PC-3 (cell line): ENCODE measurements at regions not wholly inside any gene's neighbourhood (a gene's known extent, or its start where the extent isn't known, plus 50 kb on each side); places are given as distances from the start of the nearest gene placed in this dataset.
"Not testable (repeated sequence)": the region's sequence is repeated elsewhere in the genome, so short reads cannot be mapped to it uniquely, and the experiment has no call there.

Experiments used
- ATAC-seq: fragments of 200-7000 bp; cut with Tn5 transposase; 2 replicates; pipeline ENCODE4 v1.9.1; 2020; ENCODE audit warnings: mild to moderate bottlenecking, moderate library complexity
- BruUV-seq: library from RNA; stranded (reverse); fragments of 400-500 nt; replicated peaks from 2 replicates; lab custom pipeline; 2021; lab: Mats Ljungman, UMichigan
- CTCF ChIA-PET: fragments of 300-600 bp; sonication (Branson Sonifier 250); formaldehyde crosslinking; loops from one replicate; lab custom pipeline; 2022; ENCODE audit warnings: antibody characterized with exemption; lab: Charles Lee
- POLR2A ChIA-PET: fragments of 300-600 bp; sonication (Branson Sonifier 250); formaldehyde crosslinking; loops from one replicate; lab custom pipeline; 2022; ENCODE audit warnings: antibody characterized with exemption; ENCODE audit not compliant: unreplicated experiment; lab: Charles Lee
- DNase-seq: peaks from one replicate; pipeline ENCODE4 v3.0.0-alpha.2; 2015
- H2AFZ ChIP-seq: fragments of 300-600 bp; sonication (generic); 2 replicates; pipeline ENCODE4 v1.6.0; 2016; ENCODE audit warnings: antibody characterized with exemption, low read length
- H3F3A ChIP-seq: fragments of 300-600 bp; sonication (generic); one replicate; pipeline ENCODE4 v1.6.0; 2017; ENCODE audit warnings: antibody characterized with exemption, low read length, control low read depth, mild to moderate bottlenecking; ENCODE audit not compliant: unreplicated experiment
- H3K27ac ChIP-seq: fragments of 300-600 bp; sonication (generic); 2 replicates; pipeline ENCODE4 v1.5.1; 2016; ENCODE audit warnings: mild to moderate bottlenecking, low read length
- H3K27me3 ChIP-seq: fragments of 300-600 bp; sonication (generic); 2 replicates; pipeline ENCODE4 v1.6.1; 2016; ENCODE audit warnings: low read length, mixed read lengths
- H3K36me3 ChIP-seq: fragments of 300-600 bp; sonication (generic); 2 replicates; pipeline ENCODE4 v1.6.1; 2016; ENCODE audit warnings: low read depth, mixed run types, low read length, mixed read lengths
- H3K4me1 ChIP-seq: fragments of 300-600 bp; sonication (generic); 2 replicates; pipeline ENCODE4 v1.5.1; 2016; ENCODE audit warnings: low read length; ENCODE audit not compliant: insufficient read depth
- H3K4me2 ChIP-seq: fragments of 300-600 bp; sonication (generic); 2 replicates; pipeline ENCODE4 v1.6.0; 2016; ENCODE audit warnings: low read length
- H3K4me3 ChIP-seq: fragments of 300-600 bp; sonication (generic); 2 replicates; pipeline ENCODE4 v1.5.1; 2016; ENCODE audit warnings: mild to moderate bottlenecking, low read length, mixed read lengths
- H3K79me2 ChIP-seq: fragments of 300-600 bp; sonication (generic); 2 replicates; pipeline ENCODE4 v1.6.1; 2017; ENCODE audit warnings: low read length, mixed read lengths
- H3K9ac ChIP-seq: fragments of 300-600 bp; sonication (generic); 2 replicates; pipeline ENCODE4 v1.6.0; 2016; ENCODE audit warnings: mild to moderate bottlenecking, low read length
- H3K9me2 ChIP-seq: fragments of 300-600 bp; sonication (generic); replicated peaks from 2 replicates; pipeline ENCODE4 v1.6.1; 2016; ENCODE audit warnings: mixed run types, low read length, mixed read lengths
- H3K9me3 ChIP-seq: fragments of 300-600 bp; sonication (generic); 2 replicates; pipeline ENCODE4 v1.6.1; 2016; ENCODE audit warnings: low read length, mixed read lengths
- H4K20me1 ChIP-seq: fragments of 300-600 bp; sonication (generic); 2 replicates; pipeline ENCODE4 v1.6.1; 2016; ENCODE audit warnings: low read length, mixed read lengths
- EZH2 ChIP-seq: fragments of 300-600 bp; sonication (generic); IDR thresholded peaks from one replicate; pipeline ENCODE4 v1.6.1; 2017; ENCODE audit warnings: antibody characterized with exemption, mild to moderate bottlenecking, low read length; ENCODE audit not compliant: unreplicated experiment
- EZH2phosphoT487 ChIP-seq: fragments of 300-600 bp; sonication (generic); IDR thresholded peaks from 2 replicates; pipeline ENCODE4 v1.6.1; 2018; ENCODE audit warnings: mild to moderate bottlenecking, antibody characterized with exemption, low read length, borderline replicate concordance
- intact Hi-C: fragments of 100-400 bp; cut with micrococcal nuclease; formaldehyde crosslinking; loops from 2 replicates; pipeline ENCODE4 v1.9.0; 2023
- TF ChIP-seq, protein P1 (sequence below): fragments of 300-600 bp; sonication (generic); conservative IDR thresholded peaks from 2 replicates; pipeline ENCODE4 v1.5.1; 2017; ENCODE audit warnings: antibody characterized with exemption, low read depth, mild to moderate bottlenecking, low read length

DNA sequence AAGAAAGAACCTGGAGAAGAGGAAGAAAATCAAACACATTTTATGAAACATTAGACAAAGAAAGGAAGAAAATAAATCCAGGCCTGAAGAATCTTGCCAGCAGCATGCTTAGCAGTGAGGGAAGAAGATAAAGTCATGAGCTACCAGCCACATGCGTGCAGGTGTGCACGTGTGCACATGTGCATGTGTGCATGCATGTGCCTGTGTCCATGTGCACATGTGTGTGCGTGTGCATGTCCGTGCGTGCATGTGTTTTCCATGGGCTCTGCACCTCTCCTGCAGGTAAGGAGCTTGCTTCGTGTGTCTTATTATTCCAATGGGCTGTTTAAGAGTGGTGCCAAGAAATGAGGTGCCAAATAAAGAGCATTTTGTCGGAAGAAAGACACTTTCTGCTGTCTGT lies 322.2 kb downstream of the FGFR2 start:
- no peaks in the 10 kb centered on the region for H4K20me1 ChIP-seq
- ATAC-seq (no peak), DNase-seq (no peak)
- no peaks in the 10 kb centered on the region for H3F3A ChIP-seq
- ChIA-PET CTCF (no interaction called here), POLR2A (no interaction called here)
- no peaks in the 10 kb centered on the region for H3K9me3 ChIP-seq
- no peak overlapping the region for H3K4me2 ChIP-seq
- intact Hi-C loops: no loop called here
- H3K27ac ChIP-seq: no peak overlapping the region
- H2AFZ ChIP-seq: no peak overlapping the region
- TF ChIP-seq EZH2phosphoT487: no peak
- no peak for TF ChIP-seq EZH2
- TF ChIP-seq, protein P1, sequence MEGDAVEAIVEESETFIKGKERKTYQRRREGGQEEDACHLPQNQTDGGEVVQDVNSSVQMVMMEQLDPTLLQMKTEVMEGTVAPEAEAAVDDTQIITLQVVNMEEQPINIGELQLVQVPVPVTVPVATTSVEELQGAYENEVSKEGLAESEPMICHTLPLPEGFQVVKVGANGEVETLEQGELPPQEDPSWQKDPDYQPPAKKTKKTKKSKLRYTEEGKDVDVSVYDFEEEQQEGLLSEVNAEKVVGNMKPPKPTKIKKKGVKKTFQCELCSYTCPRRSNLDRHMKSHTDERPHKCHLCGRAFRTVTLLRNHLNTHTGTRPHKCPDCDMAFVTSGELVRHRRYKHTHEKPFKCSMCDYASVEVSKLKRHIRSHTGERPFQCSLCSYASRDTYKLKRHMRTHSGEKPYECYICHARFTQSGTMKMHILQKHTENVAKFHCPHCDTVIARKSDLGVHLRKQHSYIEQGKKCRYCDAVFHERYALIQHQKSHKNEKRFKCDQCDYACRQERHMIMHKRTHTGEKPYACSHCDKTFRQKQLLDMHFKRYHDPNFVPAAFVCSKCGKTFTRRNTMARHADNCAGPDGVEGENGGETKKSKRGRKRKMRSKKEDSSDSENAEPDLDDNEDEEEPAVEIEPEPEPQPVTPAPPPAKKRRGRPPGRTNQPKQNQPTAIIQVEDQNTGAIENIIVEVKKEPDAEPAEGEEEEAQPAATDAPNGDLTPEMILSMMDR: no peak
- H3K4me1 ChIP-seq: no peaks in the 10 kb centered on the region
- no peaks in the 10 kb centered on the region for H3K36me3 ChIP-seq
- no peak overlapping the region for H3K4me3 ChIP-seq
- H3K9me2 ChIP-seq: no peaks in the 10 kb centered on the region
- no peaks in the 10 kb centered on the region for H3K79me2 ChIP-seq
- no peak overlapping the region for H3K9ac ChIP-seq
- BruUV-seq: no TSS peak
- H3K27me3 ChIP-seq: peaks cover 31% of the 10 kb centered on the region

DNA sequence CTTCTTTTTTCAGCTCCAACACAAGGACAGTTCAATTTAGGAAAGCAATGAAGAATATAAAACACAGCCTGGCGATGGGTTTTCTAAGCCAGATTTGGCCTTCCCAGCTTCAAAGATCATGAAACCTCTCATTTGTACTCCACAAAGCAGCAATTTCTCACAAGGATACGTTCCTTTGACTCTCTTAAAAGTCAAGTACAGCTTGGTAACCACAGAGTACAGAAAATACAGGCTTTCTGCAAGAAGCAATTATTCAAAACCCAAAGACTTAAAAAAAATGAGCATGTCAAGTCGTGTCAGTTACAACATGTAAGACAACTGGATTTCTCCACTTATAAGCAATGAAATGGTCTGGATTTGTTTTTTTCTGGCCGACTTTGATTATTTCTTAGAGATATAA lies 321.4 kb downstream of the FGFR2 start:
- ChIA-PET CTCF (no interaction called here), POLR2A (no interaction called here)
- H3F3A ChIP-seq: no peaks in the 10 kb centered on the region
- H3K79me2 ChIP-seq: no peaks in the 10 kb centered on the region
- no peaks in the 10 kb centered on the region for H4K20me1 ChIP-seq
- no TSS peak for BruUV-seq
- peaks cover 25% of the 10 kb centered on the region for H3K27me3 ChIP-seq
- no peak overlapping the region for H3K4me3 ChIP-seq
- no peak for DNase-seq
- no peaks in the 10 kb centered on the region for H3K36me3 ChIP-seq
- H3K4me1 ChIP-seq: no peaks in the 10 kb centered on the region
- H3K9ac ChIP-seq: no peak overlapping the region
- no peak overlapping the region for H3K4me2 ChIP-seq
- TF ChIP-seq, protein P1: no peak
- TF ChIP-seq EZH2phosphoT487: no peak
- TF ChIP-seq EZH2: no peak
- H3K27ac ChIP-seq: no peak overlapping the region
- no peaks in the 10 kb centered on the region for H3K9me3 ChIP-seq
- intact Hi-C loops: no loop called here
- no peaks in the 10 kb centered on the region for H3K9me2 ChIP-seq
- no peak for ATAC-seq
- H2AFZ ChIP-seq: no peak overlapping the region

DNA sequence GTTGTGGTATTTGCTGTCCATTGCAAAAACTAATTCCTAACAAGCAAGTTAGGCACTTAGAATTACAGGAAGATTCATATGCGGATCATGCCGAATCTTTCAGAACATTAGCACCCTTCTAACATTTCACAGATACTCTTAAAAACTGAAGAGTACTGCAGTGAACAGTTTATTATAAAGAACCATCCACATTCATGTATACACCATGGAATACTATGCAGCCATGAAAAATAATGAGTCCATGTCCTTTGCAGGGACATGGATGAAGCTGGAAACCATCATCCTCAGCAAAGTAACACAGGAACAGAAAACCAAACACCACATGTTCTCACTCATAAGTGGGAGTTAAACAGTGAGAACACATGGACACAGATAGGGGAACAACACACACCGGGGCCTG lies 319.9 kb downstream of the FGFR2 start:
- H3K4me1 ChIP-seq, H3K36me3 ChIP-seq, DNase-seq, BruUV-seq, ATAC-seq, H3K4me2 ChIP-seq, POLR2A ChIA-PET, H4K20me1 ChIP-seq, H2AFZ ChIP-seq, intact Hi-C loops, H3K9me2 ChIP-seq, H3K27ac ChIP-seq, H3K9ac ChIP-seq, H3K4me3 ChIP-seq, H3F3A ChIP-seq, H3K9me3 ChIP-seq, CTCF ChIA-PET, H3K79me2 ChIP-seq: not testable (repeated sequence)
- peaks cover 23% of the 10 kb centered on the region for H3K27me3 ChIP-seq
